ENCODE measurements at regions not wholly inside any gene's neighbourhood (a gene's known extent, or its start where the extent isn't known, plus 50 kb on each side); places are given as distances from the start of the nearest gene placed in this dataset.

DNA sequence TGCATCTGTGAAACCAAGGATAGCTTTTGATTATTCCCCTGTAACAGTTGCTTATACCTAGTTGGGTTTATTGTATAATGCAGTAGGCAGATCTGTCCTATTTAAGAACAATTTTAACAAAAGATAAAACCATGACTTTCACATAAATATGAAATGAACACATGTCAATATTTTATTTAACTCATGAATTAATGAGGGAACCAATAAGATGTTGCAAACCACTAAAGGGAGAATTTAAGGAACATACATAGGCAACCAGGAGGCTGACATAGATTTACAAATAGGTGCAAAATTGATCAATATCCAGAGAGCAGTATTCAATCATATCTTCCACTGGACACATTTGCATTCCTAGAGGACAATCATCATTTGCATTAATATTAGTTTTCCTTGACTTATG is 280.0 kb upstream of the BRINP1 start:
- TF ChIP-seq, protein P1, sequence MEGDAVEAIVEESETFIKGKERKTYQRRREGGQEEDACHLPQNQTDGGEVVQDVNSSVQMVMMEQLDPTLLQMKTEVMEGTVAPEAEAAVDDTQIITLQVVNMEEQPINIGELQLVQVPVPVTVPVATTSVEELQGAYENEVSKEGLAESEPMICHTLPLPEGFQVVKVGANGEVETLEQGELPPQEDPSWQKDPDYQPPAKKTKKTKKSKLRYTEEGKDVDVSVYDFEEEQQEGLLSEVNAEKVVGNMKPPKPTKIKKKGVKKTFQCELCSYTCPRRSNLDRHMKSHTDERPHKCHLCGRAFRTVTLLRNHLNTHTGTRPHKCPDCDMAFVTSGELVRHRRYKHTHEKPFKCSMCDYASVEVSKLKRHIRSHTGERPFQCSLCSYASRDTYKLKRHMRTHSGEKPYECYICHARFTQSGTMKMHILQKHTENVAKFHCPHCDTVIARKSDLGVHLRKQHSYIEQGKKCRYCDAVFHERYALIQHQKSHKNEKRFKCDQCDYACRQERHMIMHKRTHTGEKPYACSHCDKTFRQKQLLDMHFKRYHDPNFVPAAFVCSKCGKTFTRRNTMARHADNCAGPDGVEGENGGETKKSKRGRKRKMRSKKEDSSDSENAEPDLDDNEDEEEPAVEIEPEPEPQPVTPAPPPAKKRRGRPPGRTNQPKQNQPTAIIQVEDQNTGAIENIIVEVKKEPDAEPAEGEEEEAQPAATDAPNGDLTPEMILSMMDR (IDR thresholded peaks at IDR 0.05), result no peak
- TF ChIP-seq POLR2A (IDR thresholded peaks at IDR 0.05), result no peak
